NCI-H1436 treated with DMSO at 0.1 percent for 48 hours (cell line): ENCODE measurements at regions not wholly inside any gene's neighbourhood (a gene's known extent, or its start where the extent isn't known, plus 50 kb on each side); places are given as distances from the start of the nearest gene placed in this dataset.

Experiments
- DNase-seq: peaks from one replicate; lab custom pipeline; 2025; lab: John Stamatoyannopoulos, UW

DNA sequence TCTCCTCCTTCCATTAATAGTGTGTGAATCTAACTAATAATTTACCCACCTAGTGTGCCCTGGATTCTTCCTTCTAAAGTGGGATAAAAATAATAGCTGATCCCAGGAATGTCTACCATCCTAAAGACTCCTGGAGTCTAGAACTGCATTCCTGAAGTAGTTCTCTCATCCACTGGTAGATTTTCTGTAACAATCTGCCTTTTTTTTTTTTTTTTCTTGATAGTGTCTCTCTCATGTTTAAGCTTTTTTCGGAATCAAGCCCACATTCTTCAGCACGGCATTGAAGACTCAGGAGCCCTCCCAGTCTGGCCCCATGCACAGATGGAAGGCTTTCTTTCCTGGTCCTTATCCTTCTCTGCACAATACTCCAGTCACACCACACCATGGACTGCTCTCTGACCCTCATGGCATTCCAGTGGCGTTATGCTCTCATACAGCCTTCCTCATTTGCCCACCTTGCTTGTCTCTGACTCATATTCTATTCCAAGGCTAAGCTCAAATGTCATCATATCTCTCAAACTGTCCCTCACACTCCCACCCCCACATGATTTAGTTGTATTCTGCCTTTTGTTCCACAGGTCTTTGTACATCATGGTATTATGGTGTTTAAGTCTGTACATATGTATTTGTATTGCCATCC lies 68.7 kb upstream of the FRY start:
- no peak for DNase-seq

DNA sequence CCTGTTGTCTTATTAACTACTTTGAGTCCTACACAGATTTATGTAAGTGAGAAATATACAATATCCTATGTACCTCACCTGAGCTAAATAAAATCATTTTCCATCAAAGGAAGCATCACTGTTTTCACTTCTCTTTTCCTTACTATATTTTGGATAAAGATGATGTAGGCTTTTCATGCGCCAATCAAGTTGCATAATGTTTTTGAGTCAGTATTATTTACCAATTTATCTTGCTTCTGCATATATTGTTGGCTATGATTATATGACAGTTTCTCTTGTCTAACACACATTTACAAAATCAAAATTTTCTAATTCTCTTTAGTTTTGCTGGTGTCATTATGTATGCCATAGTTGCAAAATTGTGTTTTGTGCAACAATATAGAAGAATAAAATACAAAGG lies 67.9 kb upstream of the FRY start:
- DNase-seq = no peak

DNA sequence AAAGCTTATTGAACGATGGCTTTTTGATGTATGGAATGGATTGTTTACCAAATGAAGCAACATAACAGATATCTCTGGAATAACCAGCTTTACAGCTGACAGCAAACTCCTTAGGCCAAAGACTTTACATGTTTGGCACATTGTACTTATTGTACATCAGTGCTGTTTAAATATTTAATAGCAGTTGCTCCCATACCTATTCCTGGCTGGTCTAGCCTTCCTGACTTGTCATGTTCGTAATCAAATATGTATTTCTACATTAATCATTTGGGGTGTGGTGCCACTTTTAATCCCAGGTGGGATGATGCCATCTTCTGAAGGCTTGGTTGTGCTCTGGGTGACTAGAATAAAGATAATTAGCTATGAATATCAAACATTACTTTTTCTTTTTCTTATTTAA lies 67.4 kb upstream of the FRY start:
- DNase-seq = no peak

DNA sequence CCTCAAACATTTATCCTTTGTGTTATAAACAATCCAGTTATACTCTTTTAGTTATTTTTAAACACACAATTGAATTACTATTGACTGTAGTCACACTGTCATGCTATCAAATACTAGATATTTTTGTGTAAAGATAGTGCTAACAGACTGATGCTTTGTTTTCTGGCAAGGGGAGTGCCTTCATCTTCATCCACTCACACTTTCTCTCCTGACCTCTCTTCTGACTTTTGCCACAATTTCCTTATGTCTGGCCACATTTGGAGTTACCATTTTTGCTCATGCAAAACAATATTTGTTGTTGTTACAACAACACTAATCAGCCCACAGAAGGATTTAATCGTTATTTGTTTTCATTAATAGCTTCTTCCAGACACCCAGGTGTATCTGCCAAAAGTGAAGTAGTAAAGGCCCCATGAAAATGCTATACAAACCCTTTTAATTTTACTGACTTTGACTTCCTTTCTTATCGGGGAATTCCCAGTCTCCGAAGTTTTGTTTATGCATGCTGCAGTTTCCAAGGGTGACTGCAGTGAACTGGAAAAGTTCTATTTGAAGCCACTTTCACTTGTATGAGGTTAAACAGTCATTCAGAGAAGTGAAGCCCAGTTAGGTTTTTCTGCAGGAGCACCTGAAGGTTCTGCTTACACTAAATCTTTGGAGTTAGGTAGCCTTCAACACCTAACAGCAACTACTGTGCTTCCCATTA lies 66.1 kb upstream of the FRY start:
- DNase-seq = no peak

DNA sequence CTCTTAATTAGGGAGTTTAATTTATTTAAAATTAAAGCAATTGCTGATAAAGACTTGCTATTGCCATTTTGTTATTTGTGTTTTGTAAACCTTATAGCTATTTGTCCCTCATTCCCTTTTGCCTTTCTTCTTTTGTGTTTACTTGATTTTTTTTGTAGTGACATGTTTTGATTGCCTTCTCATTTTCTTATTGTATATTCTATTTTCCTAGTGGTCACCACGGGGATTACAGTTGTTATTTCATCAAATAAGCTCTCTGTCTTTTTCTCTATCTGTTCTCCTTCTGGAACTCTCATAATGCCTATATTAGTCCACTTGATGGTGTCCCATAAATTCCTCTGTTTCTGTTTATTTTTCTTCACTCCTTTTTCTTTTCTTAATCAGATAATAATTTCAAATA lies 64.4 kb upstream of the FRY start:
- no peak for DNase-seq

DNA sequence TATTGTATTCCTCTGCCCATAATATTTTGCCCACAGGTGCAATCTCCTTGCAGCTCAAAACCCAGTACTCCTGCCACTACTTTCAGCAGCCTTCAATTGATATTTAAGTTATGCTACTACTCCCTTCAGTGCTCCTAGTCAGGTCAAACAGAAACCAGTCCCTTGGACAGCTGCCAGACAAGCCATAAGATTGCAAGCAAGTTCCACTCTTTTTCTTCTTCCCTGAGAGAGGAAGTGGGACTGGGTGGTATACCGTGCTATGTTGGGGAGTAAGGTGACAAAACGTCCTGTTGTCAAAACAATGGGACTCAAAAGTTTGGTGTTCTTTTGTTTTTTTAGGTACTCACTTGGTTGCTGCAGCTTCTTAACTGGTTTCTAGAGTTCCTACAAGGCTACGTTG lies 63.1 kb upstream of the FRY start:
- DNase-seq = no peak

DNA sequence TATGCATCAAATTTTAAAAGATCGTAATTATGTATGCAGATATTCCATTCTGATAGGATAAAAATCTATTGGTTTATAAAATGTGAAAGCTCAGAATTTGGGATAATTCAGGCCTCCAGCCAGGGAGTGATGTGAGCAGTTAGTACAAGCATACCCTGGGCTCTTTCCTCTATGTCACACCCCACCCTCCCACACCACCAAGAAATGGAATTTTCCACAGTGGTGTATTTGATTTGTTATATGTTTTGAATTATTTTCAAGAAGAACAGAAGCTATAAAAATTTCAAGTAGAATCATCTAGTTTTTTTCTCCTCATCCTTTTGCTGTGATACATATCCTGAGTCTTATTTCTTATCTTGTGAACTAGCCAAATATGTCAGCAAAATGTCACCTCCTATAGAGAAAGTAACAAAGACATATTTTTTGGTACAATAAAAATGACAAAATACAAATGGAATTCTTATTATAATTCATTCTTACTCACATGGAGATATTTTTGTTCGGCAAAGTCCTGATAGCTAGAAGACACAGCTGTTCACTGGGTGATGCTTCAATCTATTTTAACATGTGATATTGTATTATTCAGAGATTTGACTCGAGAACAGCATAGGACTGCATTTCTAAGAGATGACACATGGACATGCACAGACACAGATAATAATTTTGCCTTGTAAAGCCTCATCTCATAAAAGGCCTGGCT lies 61.2 kb upstream of the FRY start:
- no peak for DNase-seq

DNA sequence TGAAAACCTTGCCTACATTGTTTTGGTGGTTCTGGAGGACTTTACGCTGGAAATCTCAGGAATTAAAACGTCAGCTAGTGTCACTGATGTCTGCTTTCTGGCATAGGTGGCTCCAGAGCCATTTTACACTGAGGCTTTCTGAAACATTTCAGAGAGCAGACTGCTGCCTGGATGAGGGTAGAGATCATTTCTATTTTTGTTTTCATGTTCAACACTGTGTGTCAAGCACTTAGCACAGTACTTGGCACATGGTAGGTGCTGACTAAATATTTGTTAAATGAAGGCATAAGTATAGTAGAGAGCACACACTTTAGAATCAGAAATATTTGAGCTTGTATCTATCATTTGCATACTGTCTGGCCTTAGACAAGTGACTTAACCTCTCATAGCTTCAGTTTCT lies 59.1 kb upstream of the FRY start:
- DNase-seq = no peak

DNA sequence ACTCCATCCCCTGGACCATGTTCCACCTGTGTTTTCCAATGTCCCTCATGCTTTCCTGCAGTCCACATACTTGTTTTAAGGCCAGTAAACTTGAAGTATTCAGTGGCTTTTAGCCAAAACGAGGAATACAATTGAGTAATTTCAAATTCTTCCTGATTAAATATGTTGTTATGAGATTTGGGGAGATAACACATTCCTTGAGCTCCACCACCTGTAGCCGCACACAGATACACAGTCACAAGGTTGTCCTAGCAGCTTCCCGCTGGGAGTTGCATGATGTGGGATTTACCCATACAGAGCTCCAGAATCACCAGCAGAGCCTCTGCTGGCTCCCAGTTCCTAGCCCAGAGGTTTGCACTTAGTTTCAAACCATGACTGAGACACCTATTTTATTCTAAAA lies 53.6 kb upstream of the FRY start:
- no peak for DNase-seq

DNA sequence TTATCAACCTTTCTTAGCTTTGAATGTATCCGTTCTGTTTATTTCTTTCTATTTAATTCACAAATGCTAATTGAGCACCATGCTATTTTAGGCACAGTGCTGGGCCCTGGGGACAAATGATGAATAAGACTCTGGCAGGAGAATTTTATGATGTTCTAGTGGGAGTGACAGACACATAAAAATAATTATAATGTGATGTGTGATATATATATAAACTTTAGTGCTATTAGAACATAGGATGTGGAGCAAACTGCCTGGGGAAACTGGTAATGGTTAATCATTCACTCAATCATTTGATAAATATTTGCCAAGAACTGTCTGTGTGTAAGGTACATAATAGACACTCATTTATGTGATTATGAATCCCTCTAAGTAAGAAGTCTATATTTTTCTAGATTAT lies 50.7 kb upstream of the FRY start:
- no peak for DNase-seq
